ENCODE measurements at regions not wholly inside any gene's neighbourhood (a gene's known extent, or its start where the extent isn't known, plus 50 kb on each side); places are given as distances from the start of the nearest gene placed in this dataset.

DNA sequence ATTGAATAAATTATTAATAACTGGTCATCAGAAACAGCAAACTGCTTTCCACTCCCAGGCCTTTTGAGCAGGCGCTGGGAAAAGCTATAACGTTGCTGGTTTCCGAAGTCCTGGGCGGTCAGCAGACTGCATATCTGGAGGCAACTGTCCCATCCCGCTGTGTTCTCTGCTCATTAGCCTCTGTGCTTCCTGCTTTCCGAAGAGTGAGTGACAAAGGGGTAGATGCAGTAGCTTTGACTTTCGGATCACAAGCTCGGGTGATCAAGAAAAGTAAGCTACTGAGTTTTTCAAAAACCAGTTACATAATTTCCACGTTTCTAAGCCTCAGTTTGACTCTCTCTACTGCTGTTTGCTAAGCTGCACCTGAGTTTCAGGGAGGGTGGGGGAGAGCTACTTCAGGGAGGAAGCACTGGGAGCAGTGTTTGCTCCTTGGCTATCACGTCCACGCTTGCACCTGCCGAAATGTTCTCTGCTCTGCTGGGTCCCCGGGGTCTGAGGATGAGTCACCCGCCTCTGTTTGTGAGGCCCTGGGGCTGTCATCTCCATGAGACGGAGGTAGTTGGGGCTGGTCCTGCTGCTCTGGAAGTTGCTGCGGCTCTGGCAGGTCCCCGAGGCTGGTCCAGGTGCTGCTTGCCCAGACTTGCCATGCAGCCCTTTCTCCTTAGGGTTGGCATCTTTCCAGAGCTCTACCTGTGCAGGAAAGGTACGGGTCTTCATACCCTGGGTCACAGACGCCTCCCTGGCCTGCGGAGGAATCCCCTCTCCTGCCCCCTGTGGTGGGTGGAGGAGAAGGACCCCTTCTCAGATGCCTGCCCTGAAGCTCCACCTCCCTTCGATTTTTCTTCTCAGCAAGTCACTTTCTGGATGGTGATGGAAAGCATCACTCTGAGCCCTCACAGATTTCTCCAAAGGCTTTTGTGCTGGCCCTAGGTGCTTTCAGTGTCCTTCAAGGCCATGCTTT, 220.0 kb downstream of the QKI start (continued):
- TF ChIP-seq E2F6 (IDR thresholded peaks at IDR 0.05; ENCODE audit: borderline replicate concordance in 1 of 2, extremely low read depth in 1 of 2, insufficient read depth in 1 of 2, insufficient read length in 1 of 2, low read depth in 1 of 2, low read length in 1 of 2, poor library complexity in 1 of 2, severe bottlenecking in 1 of 2) (no peak), YBX1 (IDR thresholded peaks at IDR 0.05) (no peak), SPI1 (IDR thresholded peaks at IDR 0.05; ENCODE audit: borderline replicate concordance, low read depth, low read length) (0 out of 2 replicates have a peak, but pooled peaks have one; percentile 15), JUND (IDR thresholded peaks at IDR 0.05; ENCODE audit: borderline replicate concordance, low read depth, low read length) (no peak), JUND (tag; IDR thresholded peaks at IDR 0.05; ENCODE audit: borderline replicate concordance, low read depth, low read length) (no peak), MTF1 (CRISPR knock-in tag; IDR thresholded peaks at IDR 0.05; ENCODE audit: borderline replicate concordance) (no peak), ZNF408 (CRISPR knock-in tag; IDR thresholded peaks at IDR 0.05; ENCODE audit: low read depth) (no peak), ZZZ3 (IDR thresholded peaks at IDR 0.05) (no peak), POLR2H (tag; IDR thresholded peaks at IDR 0.05; ENCODE audit: low read depth) (no peak), CBX8 (IDR thresholded peaks at IDR 0.05; ENCODE audit: borderline replicate concordance, extremely low read depth, low read depth, low read length, poor library complexity, severe bottlenecking) (no peak), ZNF76 (CRISPR knock-in tag; IDR thresholded peaks at IDR 0.05; ENCODE audit: borderline replicate concordance) (no peak)

Measured in K562 (cell line).